B cell (primary cell): ENCODE measurements at regions not wholly inside any gene's neighbourhood (a gene's known extent, or its start where the extent isn't known, plus 50 kb on each side); places are given as distances from the start of the nearest gene placed in this dataset.

Experiments used
- ATAC-seq: fragments of 200-7000 bp; cut with Tn5 transposase; one replicate; pipeline ENCODE4 v1.10.0; 2021; ENCODE audit warnings: low read depth, mild to moderate bottlenecking, moderate number of reproducible peaks, moderate library complexity
- CTCF ChIA-PET: fragments of 350-600 bp; sonication (Branson Sonifier 250); formaldehyde crosslinking; loops from one replicate; lab custom pipeline; 2021; ENCODE audit warnings: antibody characterized with exemption, inconsistent platforms; lab: Charles Lee
- POLR2A ChIA-PET: fragments of 350-600 bp; sonication (Branson Sonifier 250); formaldehyde crosslinking; loops from one replicate; lab custom pipeline; 2021; ENCODE audit warnings: antibody characterized with exemption; lab: Charles Lee
- DNase-seq: peaks from one replicate; pipeline ENCODE4 v3.0.0; 2013
- H2AFZ ChIP-seq: 2 replicates; pipeline ENCODE4 v1.6.1; 2012; ENCODE audit warnings: mild to moderate bottlenecking, low read depth, low read length; ENCODE audit not compliant: insufficient read depth, poor library complexity, severe bottlenecking
- H3K27ac ChIP-seq, 2 donors: 1 replicate in 1 of 2; 2 replicates in 1 of 2; pipeline ENCODE4 v1.5.1; 2012 to 2013; ENCODE audit warnings: low read length in 2 of 2, mild to moderate bottlenecking in 2 of 2, moderate library complexity in 1 of 2
- H3K27me3 ChIP-seq, 4 experiments: fragments of 200-600 bp in 1 of 4; sonication (generic) in 1 of 4; replicated peaks in 1 of 4; 1 replicate in 2 of 4; 2 replicates in 2 of 4; pipeline versions ENCODE4 v1.6.1 to v1.7.0; 2013 to 2016; ENCODE audit warnings: low read length in 3 of 4, mild to moderate bottlenecking in 2 of 4, mixed read lengths in 1 of 4, moderate library complexity in 1 of 4; ENCODE audit not compliant: insufficient read depth in 4 of 4, control insufficient read depth in 3 of 4; ENCODE audit errors: control extremely low read depth in 1 of 4
- H3K36me3 ChIP-seq, 2 experiments: replicated peaks in 1 of 2; 1 replicate in 1 of 2; 2 replicates in 1 of 2; pipeline versions ENCODE4 v1.6.1 to v1.7.1; 2013; ENCODE audit warnings: low read length in 1 of 2; ENCODE audit not compliant: insufficient read depth in 2 of 2, control insufficient read depth in 1 of 2; ENCODE audit errors: control extremely low read depth in 1 of 2, extremely low read depth in 1 of 2
- H3K4me1 ChIP-seq, 2 donors: fragments of 200-600 bp in 1 of 2; sonication (generic) in 1 of 2; 1 replicate in 1 of 2; 2 replicates in 1 of 2; pipeline versions ENCODE4 v1.5.1 to v1.6.1; 2013 to 2017; ENCODE audit warnings: low read length in 2 of 2; ENCODE audit not compliant: control insufficient read depth in 2 of 2, insufficient read depth in 2 of 2
- H3K4me2 ChIP-seq: replicated peaks from 2 replicates; pipeline ENCODE3; 2012; ENCODE audit warnings: mild to moderate bottlenecking, low read depth, low read length; ENCODE audit not compliant: poor library complexity, severe bottlenecking
- H3K4me3 ChIP-seq, 5 experiments: fragments of 200-600 bp in 1 of 5; sonication (generic) in 1 of 5; 1 replicate in 3 of 5; 2 replicates in 2 of 5; pipeline versions ENCODE4 v1.5.1 to v1.7.0; 2011 to 2016; ENCODE audit warnings: low read length in 4 of 5, mild to moderate bottlenecking in 4 of 5, low read depth in 2 of 5, control low read depth in 1 of 5, moderate library complexity in 1 of 5; ENCODE audit not compliant: insufficient read depth in 1 of 5; ENCODE audit errors: control extremely low read depth in 1 of 5, extremely low read depth in 1 of 5
- H3K79me2 ChIP-seq: fragments of 200-600 bp; sonication (generic); one replicate; pipeline ENCODE4 v1.6.0; 2016; ENCODE audit warnings: low read length; ENCODE audit not compliant: control insufficient read depth, insufficient read depth
- H3K9ac ChIP-seq: fragments of 200-600 bp; sonication (generic); 2 replicates; pipeline ENCODE4 v1.6.1; 2017; ENCODE audit warnings: mild to moderate bottlenecking, low read length, moderate library complexity
- H3K9me3 ChIP-seq, 3 donors: one replicate each; pipeline versions ENCODE4 v1.6.1 to v1.7.1; 2013; ENCODE audit warnings: low read length in 2 of 3; ENCODE audit not compliant: control insufficient read depth in 2 of 3, insufficient read depth in 1 of 3; ENCODE audit errors: control extremely low read depth in 1 of 3
- H4K20me1 ChIP-seq: 2 replicates; pipeline ENCODE4 v1.6.0; 2012; ENCODE audit warnings: mild to moderate bottlenecking, low read length; ENCODE audit not compliant: insufficient read depth, control insufficient read depth, poor library complexity, severe bottlenecking
- H3K27ac Mint-ChIP-seq: one replicate; pipeline ENCODE4 v1.8.0; 2021; ENCODE audit warnings: mixed read lengths
- H3K27me3 Mint-ChIP-seq: one replicate; pipeline ENCODE4 v1.8.0; 2021; ENCODE audit warnings: mixed read lengths
- H3K4me1 Mint-ChIP-seq: one replicate; pipeline ENCODE4 v1.8.0; 2021; ENCODE audit warnings: mixed read lengths
- H3K4me3 Mint-ChIP-seq: one replicate; pipeline ENCODE4 v1.8.0; 2021; ENCODE audit warnings: mixed read lengths
- H3K9me3 Mint-ChIP-seq: one replicate; pipeline ENCODE4 v1.8.0; 2022; ENCODE audit warnings: mixed read lengths; ENCODE audit not compliant: insufficient read depth
- CTCF ChIP-seq: fragments of 200-600 bp; IDR thresholded peaks from one replicate; pipeline ENCODE4 v1.8.0; 2022; ENCODE audit warnings: antibody characterized with exemption, mild to moderate bottlenecking
- EZH2 ChIP-seq: IDR thresholded peaks from 2 replicates; pipeline ENCODE4 v1.6.1; 2012; ENCODE audit warnings: borderline replicate concordance, low read depth, mild to moderate bottlenecking, moderate library complexity, low read length; ENCODE audit not compliant: insufficient read depth, poor library complexity, severe bottlenecking
- WGBS: methylation state at CpG from one replicate; pipeline ENCODE4 v1.1.5; 2013; ENCODE audit warnings: missing lambda C conversion rate; ENCODE audit not compliant: insufficient coverage; 5-methylcytosine and 5-hydroxymethylcytosine counted together
- intact Hi-C: fragments of 100-400 bp; cut with micrococcal nuclease; formaldehyde crosslinking; loops from one replicate; pipeline ENCODE4 v1.10.0; 2022

GRCh38 chr5:12848709-12849108 lies 944.5 kb upstream of the CTNND2 start:
- CTCF ChIA-PET: interaction anchor here (1.0 kb wide), 1 partner anchor 9 kb away, joined by 3 read pairs; no protein-coding TSS in a partner anchor

GRCh38 chr5:12845549-12846159 lies 941.4 kb upstream of the CTNND2 start:
- H4K20me1 ChIP-seq: no peaks in the 10 kb centered on the region
- no peaks in the 10 kb centered on the region for H3K79me2 ChIP-seq
- intact Hi-C loops: no loop called here
- no peak overlapping the region for H3K27ac ChIP-seq
- no peak overlapping the region for H3K27ac Mint-ChIP-seq
- no peaks in the 10 kb centered on the region for H3K27me3 Mint-ChIP-seq
- no peaks in the 10 kb centered on the region for H3K27me3 ChIP-seq
- ChIA-PET CTCF (no interaction called here), POLR2A (no interaction called here)
- no peaks in the 10 kb centered on the region for H3K4me1 ChIP-seq
- WGBS: 86% methylated on average over 5 of the region's 5 CpGs
- H3K36me3 ChIP-seq: no peaks in the 10 kb centered on the region
- no peak overlapping the region for H2AFZ ChIP-seq
- DNase-seq: no peak
- peaks cover 3% of the 10 kb centered on the region for H3K9me3 Mint-ChIP-seq
- H3K9ac ChIP-seq: no peak overlapping the region
- no peak overlapping the region for H3K4me3 ChIP-seq
- no peak for ATAC-seq
- H3K4me2 ChIP-seq: no peak overlapping the region
- no peak overlapping the region for H3K4me3 Mint-ChIP-seq
- H3K9me3 ChIP-seq: peaks cover 0 to 4% (median 0%) of the 10 kb centered on the region in 3 donors
- H3K4me1 Mint-ChIP-seq: no peaks in the 10 kb centered on the region
- no peak for TF ChIP-seq CTCF
- no peak for TF ChIP-seq EZH2

More at GRCh38 chr5:12848709-12849108, 944.5 kb upstream of the CTNND2 start:
- Mint-ChIP-seq H3K27ac (no peak overlapping the region), H3K4me3 (no peak overlapping the region), H3K27me3 (no peaks in the 10 kb centered on the region), H3K9me3 (no peaks in the 10 kb centered on the region), H3K4me1 (no peaks in the 10 kb centered on the region)
- intact Hi-C loops: no loop called here
- no peak for ATAC-seq
- no peak overlapping the region for H3K4me3 ChIP-seq
- no CpG with 5 or more reads among the region's 1 CpG for WGBS
- no peak for TF ChIP-seq EZH2
- TF ChIP-seq CTCF: no peak
- H4K20me1 ChIP-seq: no peaks in the 10 kb centered on the region
- H3K27me3 ChIP-seq: no peaks in the 10 kb centered on the region
- H3K9me3 ChIP-seq: peaks cover 0 to 4% (median 3%) of the 10 kb centered on the region in 3 donors
- no peak overlapping the region for H3K9ac ChIP-seq
- H3K4me1 ChIP-seq: no peaks in the 10 kb centered on the region
- no peaks in the 10 kb centered on the region for H3K79me2 ChIP-seq
- no peak overlapping the region for H3K4me2 ChIP-seq
- no peak overlapping the region for H2AFZ ChIP-seq
- POLR2A ChIA-PET: no interaction called here
- H3K27ac ChIP-seq: no peak overlapping the region
- DNase-seq: no peak
- H3K36me3 ChIP-seq: no peaks in the 10 kb centered on the region
